NCI-H2171 treated with DMSO at 0.1 percent for 48 hours (cell line): ENCODE measurements at regions not wholly inside any gene's neighbourhood (a gene's known extent, or its start where the extent isn't known, plus 50 kb on each side); places are given as distances from the start of the nearest gene placed in this dataset.
A peak's percentile ranks its signal among the peaks of the same experiment; 100 is the strongest.

ENCODE experiments used
- DNase-seq: peaks from one replicate; lab custom pipeline; 2025; lab: John Stamatoyannopoulos, UW

DNA sequence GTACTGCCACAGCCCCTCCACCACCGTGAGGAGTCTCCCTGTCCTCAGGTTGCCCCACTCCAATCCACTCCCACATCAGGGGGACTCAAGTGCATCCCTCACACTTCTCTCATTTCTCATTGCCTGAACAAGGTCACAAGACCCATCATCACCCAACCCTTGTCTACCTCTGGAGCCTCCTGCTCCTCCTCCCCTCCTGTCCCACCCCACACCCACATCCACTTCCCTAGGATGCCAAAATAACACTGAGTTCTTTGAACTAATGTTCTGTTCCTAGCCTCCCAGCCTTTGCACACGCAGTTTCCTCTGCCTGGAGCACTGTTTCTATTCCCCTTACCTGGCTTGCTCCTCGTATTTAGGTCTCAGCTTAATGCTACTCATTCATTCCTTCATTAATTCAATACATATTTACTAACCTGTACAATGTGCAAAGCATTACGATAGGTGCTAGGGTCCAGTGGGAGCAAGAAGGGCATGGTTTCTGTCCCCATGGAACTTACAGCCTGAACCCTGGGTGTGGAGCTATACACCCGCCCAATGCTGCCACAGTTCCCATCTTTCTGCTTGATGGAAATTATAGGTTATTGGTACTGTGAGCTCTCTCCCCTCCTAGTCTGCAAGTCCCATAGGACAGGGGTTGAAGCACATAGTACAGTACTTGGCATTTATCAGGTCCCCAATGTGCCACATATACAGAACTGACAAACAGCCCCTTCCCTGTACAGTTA is 96.1 kb upstream of the GRIK3 start:
- no peak for DNase-seq

DNA sequence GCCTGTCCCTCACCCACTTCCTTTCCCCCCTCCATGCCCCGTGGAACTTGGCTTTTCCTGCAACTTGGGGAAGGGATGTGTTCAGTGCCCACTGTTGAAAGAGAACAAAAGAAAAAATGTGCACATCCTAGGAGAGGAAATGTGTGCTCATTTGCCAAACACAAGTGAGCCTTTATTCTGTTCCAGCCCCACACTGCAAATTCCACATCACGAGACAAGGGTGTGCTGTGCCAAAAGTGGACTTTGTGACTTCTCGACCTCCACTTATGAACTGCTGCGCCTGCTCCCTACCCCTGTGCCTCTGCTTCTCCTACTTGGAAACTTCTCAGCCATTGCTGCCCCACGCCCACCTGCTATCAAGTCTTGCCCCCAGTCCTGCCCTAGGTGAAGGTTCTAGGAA is 97.0 kb upstream of the GRIK3 start:
- DNase-seq = no peak

DNA sequence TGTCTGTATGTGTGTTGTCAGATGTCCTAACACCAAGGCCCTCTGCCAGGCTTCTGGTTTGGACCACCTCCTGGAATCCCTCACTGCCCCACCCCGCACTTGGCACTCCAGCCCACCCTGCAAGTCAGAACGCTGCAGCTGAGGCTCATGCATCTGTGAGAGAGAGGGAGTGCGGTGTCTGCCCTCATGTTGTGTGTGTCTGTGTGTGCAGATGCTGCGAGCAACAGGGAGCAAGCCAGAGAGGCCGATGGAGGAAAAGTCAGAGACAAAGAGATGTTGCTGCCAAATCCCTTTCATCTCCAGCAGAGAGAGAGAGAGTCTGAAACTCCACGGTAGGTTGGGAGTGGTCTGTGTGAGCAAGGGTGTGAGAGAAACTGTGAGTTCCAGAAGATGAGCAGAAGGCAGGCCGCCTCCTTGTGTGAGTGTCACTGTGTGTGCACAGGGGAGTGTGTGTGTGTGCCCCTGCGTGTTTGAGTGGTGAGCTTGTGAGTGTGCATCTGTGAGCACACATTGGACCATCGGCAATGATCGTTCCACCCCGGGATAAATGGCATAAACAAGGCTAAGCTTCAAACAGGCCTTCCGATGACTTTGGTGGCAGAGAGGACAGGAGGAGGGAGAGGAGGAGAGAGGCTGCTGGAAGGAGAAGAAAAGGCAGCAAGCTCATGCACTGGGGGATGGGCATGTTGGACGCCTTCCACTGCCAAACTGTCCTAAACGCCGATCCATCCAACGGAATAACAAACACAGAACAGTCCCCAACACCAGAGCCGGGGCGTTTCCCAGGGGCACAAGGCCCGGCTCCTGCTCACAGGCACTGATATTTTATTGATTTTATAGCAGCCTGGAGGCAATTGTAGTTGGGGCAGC is 99.2 kb upstream of the GRIK3 start:
- peak; percentile 8 for DNase-seq

DNA sequence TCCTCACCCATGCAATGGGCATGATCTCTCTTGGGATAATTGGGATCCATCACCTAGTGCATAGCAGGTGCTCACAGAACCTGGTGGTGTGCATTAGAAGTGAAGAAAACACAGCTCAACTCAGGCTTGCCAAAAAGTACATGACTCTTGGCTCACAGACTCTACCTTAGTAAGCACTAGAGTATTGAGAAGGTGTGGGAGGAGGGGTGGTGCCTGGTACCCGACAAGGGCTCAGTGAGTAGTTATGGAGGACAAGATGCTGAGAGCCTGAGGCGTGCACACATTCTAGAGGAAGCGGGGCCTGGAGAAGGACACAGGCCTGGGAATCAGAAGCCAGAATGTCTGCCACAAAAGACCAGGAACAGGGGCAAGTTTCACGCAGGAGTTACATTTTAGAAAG is 100.3 kb upstream of the GRIK3 start:
- DNase-seq = no peak

DNA sequence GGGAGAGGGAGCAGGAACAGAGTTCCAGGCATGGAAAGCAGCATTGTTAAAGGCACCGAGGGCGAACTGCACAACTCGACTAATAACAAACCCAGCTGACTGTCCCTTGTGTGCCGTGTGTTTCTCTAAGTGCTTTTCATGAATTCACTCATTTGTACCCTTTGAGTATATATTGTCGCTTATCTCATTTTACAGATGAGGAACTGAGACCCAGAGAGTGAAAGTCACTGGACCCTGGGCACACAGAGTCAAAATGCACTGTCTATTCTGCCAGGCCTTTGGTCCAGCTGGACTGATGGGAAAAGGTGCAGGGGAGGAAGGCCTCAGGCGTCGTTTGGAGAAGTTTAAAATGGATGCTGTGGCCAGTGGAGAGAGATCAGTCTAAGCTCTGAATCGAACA is 100.7 kb upstream of the GRIK3 start:
- no peak for DNase-seq

DNA sequence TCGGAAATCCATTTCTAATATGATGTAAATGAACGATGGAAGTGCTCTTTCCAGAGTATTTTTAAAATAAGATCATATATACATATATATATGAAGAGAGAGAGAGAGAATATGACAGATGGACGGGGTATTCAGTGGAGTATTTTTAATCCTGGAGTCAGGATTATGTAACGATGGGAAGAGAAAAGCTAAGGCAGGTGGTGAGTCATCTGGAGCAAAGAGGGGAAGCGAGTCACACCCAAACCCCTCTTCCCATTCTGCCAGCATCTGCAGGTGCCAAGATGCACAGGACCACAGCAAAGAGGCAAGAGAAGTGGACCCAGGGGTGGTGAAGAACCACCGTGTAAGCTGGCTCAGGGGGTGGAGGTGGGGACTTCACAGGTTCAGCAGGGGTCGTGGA is 102.7 kb upstream of the GRIK3 start:
- DNase-seq = peak; percentile 66

DNA sequence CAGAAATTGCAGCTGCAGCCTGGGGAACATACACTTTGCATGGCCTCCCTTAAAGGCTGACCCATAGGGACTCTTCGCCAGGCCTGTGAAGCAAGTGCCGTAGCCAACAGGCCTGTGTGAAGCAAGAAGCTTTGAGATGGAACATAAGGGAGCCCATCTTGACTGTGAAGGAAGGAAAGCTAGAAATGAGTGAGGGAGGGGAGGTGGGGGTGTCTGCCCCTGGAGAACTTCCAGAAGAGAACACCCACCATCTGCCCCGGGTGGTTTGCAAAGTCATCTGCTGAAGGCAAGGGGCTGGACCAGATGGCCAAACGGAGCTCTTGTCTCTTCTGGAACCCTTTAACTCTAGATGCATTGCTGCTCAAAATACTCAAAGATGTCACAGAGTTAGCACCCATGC is 103.3 kb upstream of the GRIK3 start:
- peak; percentile 30 for DNase-seq

DNA sequence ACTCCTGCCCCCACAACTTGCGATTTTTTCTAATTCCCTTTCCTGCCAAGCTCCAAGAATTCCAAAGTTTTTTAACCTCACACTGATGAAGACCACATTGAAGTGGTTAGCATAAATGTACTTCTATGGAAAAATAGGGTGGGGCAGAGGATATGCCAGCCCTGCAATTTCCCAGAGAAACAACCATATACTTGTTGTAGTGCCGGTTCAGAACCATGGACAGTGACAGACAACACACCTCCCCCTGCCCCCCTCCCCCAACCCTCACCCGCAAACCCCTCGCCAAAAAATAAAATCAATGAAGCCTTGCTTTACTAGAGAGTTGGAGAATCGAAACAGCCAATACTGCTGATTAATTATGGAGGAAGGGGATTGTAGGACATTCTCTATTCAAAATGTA is 109.5 kb upstream of the GRIK3 start:
- no peak for DNase-seq

DNA sequence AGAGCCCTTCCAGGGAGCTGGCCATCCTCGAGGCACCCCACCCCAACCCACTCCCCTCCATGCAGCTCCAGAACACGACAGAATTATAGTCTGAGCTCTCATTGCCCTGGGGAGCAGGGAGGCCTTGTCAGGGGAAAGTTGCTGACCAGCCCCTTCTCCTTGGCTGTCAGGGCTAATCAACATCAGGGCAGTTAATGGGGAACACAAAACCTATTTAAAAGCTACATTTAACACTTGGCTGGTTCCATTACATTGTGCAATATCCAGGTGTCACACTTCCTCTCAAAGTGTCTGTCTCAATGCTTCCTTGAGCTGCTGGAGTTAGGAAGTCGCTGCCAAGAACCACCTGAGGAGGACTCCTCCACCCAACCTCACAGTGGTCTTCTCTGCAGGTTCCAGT is 111.8 kb upstream of the GRIK3 start:
- DNase-seq = no peak

DNA sequence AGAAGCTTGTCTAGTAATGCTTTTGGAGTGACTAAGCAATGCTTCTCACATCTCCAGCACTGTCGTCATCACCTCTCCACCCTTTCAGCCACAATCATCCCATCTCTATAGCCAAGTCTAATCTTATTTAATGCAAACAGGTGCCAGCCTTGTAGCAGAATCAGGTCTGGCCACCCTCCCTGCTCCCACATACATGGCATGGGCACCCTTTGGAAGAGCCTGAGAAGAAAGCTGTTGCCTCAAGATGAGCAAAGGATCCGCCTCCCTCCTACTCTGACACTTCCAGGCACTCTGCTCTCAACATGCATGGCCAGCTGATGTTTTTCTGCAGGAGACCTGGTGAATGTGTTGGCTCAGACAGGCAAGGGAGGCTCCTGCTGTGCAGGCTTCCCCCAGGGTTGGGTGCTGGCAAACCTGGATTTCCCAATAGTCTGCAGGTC is 113.1 kb upstream of the GRIK3 start:
- DNase-seq = peak; percentile 52

DNA sequence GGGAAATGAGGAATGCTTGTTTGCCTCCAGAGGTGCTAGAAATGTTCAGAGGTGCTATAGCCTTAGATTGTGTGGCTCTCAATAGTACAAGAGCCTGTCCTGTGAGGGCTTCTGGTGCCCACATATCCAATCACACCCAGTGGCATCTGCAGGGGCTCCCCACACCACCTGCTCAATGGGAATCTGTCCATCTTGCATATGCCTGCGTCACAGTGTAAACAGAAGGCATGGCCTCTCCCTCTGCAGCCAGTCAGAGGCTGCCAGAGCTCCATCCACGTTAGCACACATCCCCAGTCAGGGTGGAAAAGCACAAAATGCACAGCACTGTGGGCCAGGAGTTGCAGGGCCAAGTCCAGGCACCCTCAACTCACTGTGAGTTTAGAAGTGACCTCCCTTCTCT is 113.6 kb upstream of the GRIK3 start:
- DNase-seq = peak; percentile 52

DNA sequence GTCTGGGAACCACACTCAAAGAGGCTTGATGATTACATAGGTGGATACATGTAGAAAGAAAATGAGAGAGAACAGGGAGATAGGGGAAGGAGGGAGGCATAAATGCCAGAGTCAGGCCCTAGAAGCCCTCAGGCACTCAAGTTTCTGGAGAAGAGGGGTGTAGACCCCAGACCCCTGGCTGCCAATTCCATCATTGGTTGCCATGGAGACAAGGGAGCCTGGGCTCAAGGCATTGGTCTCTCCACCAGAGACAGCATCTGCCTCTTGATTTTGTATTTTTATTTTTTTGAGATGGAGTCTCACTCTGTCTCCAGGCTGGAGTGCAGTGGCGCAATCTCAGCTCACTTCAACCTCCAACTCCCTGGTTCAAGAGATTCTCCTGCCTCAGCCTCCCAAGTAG is 114.3 kb upstream of the GRIK3 start:
- DNase-seq = no peak

DNA sequence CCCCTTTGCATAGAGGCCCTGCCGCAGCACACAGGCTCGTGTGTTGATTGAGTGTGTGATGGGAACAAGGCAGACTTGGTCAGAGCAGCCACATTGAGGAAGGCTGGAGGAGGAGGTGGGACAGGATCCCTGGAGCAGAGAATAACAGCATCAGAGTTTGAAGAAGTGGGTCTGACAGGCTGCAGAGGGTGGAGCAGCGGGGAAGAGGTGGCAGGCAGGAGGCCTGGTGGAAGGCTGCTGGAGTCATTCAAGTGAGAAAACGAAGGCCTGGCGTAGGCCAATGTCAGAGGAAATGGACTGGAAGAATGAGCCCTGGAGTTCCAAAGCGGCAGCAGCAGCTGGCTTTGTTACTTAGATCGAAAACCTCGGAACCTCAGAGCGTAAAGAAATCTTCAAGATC is 115.0 kb upstream of the GRIK3 start:
- peak; percentile 94 for DNase-seq

DNA sequence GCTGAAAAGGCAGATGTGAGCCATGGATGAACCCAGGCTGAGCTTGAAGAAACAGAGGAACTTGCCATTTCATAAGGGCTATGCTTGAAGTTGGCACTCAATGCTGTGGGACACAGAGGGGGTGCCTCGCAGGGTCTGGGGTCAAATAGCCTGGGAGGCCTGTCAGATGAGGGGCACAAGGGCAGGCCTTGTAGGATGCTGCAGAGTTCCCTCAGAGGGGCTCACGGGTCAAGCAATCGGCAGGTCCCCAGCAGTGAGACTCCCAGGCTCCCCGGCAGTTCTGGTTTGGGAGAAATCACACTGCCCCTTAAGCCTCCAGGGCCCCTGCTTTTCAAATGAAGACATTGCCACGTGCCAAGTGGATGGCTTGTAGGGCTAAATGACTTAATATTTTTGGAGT is 116.7 kb upstream of the GRIK3 start:
- no peak for DNase-seq

DNA sequence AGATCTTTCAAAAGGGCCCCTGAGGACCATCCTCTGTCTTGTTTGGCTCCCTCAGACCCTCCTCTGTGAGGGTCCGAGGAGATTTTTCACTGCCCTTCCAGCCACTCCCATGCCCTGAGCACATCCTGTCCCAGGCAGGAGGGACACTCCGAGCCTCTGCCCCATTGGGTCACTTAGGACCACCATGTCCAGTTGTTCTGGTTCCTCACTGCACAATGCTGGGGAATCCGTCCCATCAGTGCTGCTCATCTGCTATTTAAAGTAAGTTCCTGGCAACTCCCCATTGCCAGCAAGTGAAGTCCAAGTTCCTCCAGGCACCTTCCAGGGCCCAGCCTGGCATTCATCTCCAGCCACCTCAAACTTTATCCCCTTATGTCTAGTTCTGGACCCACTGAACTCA is 117.5 kb upstream of the GRIK3 start:
- DNase-seq = no peak

DNA sequence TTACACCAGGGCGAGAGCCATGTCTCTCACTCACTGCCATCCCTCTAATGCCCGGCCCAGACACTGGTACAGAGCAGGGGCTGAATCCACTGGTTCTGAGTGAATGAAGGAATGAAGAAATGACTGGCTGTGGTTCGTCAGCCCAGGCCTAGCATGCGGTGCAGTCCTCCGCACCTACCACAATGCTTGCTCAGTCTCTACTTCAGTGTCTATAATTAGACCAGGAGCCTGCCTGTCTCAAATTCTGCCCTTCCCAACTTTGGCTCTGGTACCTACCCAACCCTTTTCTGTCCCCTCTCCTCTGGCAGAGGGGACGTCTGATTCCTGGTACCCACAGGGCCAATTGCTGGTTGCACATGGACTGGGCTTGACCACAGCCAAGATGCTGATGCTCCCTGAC is 118.2 kb upstream of the GRIK3 start:
- DNase-seq = no peak

DNA sequence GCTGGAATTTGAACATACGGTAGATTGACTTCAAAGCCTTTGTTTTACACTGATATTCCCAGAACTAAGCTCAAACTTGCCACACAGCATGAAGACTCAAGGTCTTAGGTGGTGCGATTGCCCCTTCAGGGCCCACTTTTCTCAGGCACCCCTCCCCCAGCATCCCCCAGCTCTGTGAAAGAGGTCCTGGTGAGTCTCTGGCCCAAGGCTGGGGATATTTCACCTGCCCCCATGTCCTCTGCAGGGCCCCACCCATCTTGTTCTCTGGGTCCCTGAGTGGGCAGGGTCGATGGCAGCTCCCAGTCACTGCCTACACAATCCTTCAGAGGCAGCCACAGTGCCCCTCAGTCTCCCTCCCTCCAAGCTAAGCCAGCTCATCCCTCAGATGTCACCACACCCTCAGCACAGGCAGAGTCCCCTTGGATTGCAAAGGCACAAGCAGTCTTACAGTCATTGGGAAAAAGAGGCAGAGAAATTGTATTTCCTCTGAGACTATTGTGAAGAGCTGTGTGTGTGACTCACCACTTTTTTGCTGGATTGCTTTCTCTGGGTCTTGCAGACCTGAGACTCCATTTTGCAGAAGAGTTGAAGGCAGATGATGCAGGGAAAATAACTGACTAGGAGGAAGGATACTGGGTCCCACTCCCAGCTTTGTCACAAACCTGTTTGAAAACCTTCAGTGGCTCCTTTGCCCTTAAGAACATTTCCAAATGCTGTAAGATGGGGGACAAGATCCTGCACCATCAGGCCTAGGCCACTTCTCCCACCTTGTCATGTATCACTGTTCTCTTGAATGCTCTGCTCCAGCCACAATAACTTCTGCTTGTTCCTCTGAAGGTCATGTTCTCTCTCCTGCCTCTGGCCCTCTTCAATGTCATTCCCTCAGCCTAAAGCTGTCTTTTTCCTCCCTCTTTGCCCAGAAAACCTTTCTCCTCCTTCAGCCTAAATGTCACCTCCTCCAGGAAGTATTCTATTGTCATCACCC is 119.1 kb upstream of the GRIK3 start:
- no peak for DNase-seq

DNA sequence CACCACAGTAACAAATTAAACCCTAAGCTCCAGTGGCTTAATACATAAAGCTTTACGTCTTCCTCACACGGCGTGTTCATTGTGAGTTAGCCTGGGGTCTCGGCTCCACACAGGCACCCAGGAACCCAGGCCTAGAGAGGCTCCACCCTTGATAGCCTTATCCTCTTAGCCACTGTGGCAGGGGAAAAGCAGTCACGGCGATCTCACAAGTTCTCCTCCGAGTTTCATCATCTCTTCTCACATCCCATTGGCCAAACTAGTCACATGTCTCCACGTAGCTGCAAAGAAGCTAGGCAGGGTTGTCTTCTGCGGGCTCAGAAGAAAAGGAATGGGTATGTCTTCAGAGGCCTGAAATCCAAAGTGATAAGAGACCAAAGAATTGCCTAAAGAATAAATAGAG is 122.3 kb upstream of the GRIK3 start:
- no peak for DNase-seq

DNA sequence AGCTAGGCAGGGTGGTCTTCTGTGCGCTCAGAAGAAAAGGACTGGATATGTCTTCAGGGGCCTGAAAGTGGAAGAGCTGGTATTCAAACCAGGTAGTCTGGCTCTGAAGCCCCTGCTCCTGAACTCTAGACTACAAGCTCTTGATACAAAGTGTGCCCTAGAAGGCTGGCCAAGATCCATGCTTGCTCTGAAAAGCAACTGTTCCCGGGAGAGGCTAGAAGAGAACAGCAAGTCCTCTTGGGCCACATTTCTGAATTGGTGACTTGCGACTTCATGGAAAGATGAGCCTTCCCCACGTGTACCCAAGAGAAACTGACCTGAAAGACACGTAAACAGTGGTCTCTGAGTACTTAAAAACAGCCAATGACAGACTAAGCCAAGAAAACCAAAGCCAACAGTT is 123.3 kb upstream of the GRIK3 start:
- no peak for DNase-seq

DNA sequence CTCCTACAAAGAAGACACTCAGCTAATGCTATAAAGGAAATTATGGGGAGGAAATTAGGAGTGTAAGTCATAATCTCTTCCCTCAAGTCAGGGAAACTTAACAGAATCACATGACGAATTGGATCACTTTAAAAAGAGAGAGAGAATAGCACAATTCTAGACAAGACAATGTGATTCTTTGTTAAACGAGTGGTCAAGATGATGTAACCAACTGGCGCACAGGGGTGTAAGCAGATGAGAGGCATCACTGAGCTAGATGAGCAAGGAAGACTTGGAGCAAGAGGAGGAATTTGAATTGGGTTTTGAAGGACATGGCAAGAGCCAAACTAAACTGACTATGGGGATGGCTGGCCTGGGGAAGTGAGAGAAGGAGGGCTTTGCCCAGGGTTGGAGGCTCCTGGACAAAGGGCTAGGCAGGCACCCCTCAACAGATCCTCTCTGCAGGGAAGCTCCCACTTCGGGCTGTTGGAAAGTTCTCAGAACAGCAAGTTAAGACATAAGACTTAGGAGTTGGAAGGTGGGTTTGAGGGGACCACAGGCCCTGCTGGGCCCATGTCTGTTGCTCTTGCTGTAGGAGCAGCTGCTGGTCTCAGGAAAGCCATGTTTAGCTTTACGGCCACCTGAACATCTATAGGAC is 123.9 kb upstream of the GRIK3 start:
- DNase-seq = no peak

DNA sequence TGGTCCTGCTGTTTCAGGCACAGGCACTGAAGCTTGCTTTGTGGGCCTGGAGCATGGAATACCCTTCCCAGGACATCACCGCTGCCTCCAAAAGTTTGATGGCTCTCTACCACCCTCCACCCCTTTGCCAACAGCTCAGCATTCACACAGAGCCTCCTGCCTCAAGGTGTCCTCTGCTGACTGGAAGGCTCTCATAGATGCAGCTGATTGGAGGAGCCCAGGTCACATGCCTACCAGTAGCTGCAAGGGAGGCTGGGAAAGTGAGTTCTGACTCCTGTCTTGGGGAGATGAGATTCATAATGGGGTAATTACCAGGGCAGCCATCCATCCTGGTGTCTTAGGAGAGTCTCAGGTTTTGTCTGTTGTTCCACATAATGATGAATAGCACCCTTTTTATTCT is 124.8 kb upstream of the GRIK3 start:
- DNase-seq = peak; percentile 35

DNA sequence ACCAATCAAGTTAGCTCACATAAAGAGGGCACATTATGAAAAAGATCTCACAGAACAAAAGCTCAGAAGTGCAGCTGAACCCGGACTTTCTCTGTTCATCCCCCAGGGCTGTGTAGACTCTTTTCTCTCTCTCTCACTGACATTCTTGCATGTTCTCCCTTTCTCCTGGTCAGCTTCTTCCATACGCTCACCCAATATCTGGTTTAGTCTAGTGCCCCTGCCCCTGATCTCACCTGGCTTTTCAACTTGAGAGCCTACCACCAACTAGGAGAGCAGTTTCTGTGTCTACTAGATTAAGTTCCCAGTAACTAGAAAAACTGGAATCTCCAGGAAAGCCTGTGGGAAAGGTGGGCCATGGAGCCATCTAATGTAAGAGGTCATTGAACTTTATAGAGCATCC is 126.9 kb upstream of the GRIK3 start:
- DNase-seq = no peak
